Mononuclear cell (primary cell): ENCODE measurements at regions not wholly inside any gene's neighbourhood (a gene's known extent, or its start where the extent isn't known, plus 50 kb on each side); places are given as distances from the start of the nearest gene placed in this dataset.
"Not testable (repeated sequence)": the region's sequence is repeated elsewhere in the genome, so short reads cannot be mapped to it uniquely, and the experiment has no call there.

ENCODE experiments used
- H3K27me3 ChIP-seq: 2 replicates; pipeline ENCODE4 v1.6.0; 2011; ENCODE audit warnings: low read length, control low read depth; ENCODE audit not compliant: insufficient read depth
- H3K4me1 ChIP-seq: 2 replicates; pipeline ENCODE4 v1.5.1; 2011; ENCODE audit warnings: mild to moderate bottlenecking, low read length, control low read depth; ENCODE audit not compliant: insufficient read depth
- H3K4me3 ChIP-seq: 2 replicates; pipeline ENCODE4 v1.5.1; 2011; ENCODE audit warnings: mild to moderate bottlenecking, low read length, moderate library complexity
- H3K9me3 ChIP-seq: 2 replicates; pipeline ENCODE4 v1.5.1; 2011; ENCODE audit warnings: low read depth, mild to moderate bottlenecking, control low read depth, low read length

- H3K9me3 ChIP-seq, result no peaks in the 10 kb centered on the region
- H3K27me3 ChIP-seq, result no peaks in the 10 kb centered on the region
- H3K4me1 ChIP-seq, result peaks cover 14% of the 10 kb centered on the region
- no peak overlapping the region for H3K4me3 ChIP-seq
These were observed 103.2 kb downstream of the ZNF429 start for GRCh38 chr19:21608571-21608970.

- Histone ChIP-seq H3K4me3 (no peak overlapping the region), H3K4me1 (peaks cover 18% of the 10 kb centered on the region), H3K27me3 (no peaks in the 10 kb centered on the region), H3K9me3 (no peaks in the 10 kb centered on the region)
These were observed 102.0 kb downstream of the ZNF429 start for GRCh38 chr19:21607449-21607848.

- not testable (repeated sequence) for H3K9me3 ChIP-seq, H3K27me3 ChIP-seq
- peaks cover 18% of the 10 kb centered on the region for H3K4me1 ChIP-seq
These were observed 101.6 kb downstream of the ZNF429 start for GRCh38 chr19:21607011-21607410.

GRCh38 chr19:21606326-21606725 is 100.9 kb downstream of the ZNF429 start:
- H3K4me1 ChIP-seq, result peaks cover 18% of the 10 kb centered on the region
- not testable (repeated sequence) for H3K27me3 ChIP-seq, H3K4me3 ChIP-seq, H3K9me3 ChIP-seq

More at GRCh38 chr19:21607011-21607410, 101.6 kb downstream of the ZNF429 start:
- not testable (repeated sequence) for H3K4me3 ChIP-seq

- Histone ChIP-seq H3K4me1 (peaks cover 18% of the 10 kb centered on the region), H3K4me3 (peak overlapping the region; percentile 55), H3K9me3 (no peaks in the 10 kb centered on the region), H3K27me3 (no peaks in the 10 kb centered on the region)
These were observed 99.6 kb downstream of the ZNF429 start for GRCh38 chr19:21604951-21605476.
